NAMALWA (cell line): ENCODE measurements at regions not wholly inside any gene's neighbourhood (a gene's known extent, or its start where the extent isn't known, plus 50 kb on each side); places are given as distances from the start of the nearest gene placed in this dataset.

Source experiments
- DNase-seq: peaks from one replicate; pipeline ENCODE4 v3.0.0-alpha.2; 2015; ENCODE audit warnings: low spot score

DNA sequence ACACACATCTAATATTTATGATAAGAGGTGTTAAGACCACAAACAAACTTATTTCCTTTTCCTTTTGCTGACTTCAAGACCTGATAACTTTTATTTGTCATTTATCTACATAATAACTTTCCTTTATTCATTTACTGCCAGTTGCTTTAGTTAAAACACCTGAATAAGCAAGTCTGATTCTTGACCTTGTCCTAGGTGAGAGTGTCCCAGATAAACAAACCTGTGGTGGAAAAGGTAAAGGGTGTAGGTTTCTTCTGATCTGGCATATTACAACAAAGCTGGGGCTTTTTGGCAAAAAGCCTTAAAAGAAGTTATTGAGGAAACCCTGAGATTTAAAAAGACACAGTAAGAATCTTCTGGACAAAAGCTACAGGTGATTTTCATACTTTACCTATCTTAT lies 191.5 kb downstream of the ZBBX start:
- no peak for DNase-seq

GRCh38 chr3:167187221-167187620 lies 192.9 kb downstream of the ZBBX start:
- no peak for DNase-seq

GRCh38 chr3:167184511-167184910 lies 195.6 kb downstream of the ZBBX start:
- DNase-seq = no peak

- no peak for DNase-seq
Measured at GRCh38 chr3:167172377-167172776, 207.7 kb downstream of the ZBBX start.

- no peak for DNase-seq
Measured at GRCh38 chr3:167167491-167167890, 212.6 kb downstream of the ZBBX start.

GRCh38 chr3:167166594-167167253 lies 213.4 kb downstream of the ZBBX start:
- no peak for DNase-seq

DNA sequence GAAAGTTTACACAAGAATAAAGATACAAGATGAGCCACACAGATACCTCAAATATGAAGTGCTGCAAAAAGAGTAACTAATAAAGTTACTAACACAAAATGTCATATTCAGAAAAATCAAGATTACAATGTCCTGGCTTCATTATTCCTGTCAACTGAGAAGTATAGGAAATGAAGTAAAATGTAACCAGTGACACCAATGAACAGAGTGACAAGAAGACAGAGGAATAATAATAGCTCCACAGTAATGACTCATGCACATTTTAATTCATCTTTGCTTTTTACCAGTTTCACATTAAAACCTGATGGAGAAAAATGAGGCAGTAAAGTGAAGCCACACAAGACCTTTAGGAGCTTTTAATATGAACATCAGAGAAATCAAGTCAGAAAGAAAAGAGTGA lies 214.1 kb downstream of the ZBBX start:
- DNase-seq = no peak

GRCh38 chr3:167163580-167163979 lies 216.5 kb downstream of the ZBBX start:
- DNase-seq = no peak

DNA sequence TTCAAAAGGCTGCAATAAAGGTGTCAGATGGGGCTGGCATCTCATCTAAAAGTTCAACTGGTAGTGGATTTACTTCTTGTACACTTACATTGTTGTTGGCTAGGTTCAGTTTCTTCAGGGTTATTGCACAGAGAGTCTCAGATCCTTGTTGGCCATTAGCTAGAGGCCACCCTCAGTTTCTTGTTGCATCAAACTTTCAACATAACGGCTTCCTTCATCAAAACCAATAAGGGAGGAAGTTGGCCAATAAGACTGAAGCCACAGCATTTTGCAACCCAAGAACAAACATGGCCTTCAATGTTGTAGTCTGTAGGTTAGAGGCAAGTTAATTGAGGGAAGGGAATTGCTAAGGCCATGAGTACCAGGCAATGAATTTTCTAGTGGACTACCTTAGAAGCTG lies 218.0 kb downstream of the ZBBX start:
- DNase-seq = no peak

GRCh38 chr3:167160781-167161180 lies 219.3 kb downstream of the ZBBX start:
- DNase-seq = no peak

- no peak for DNase-seq
Measured at GRCh38 chr3:167151636-167152035, 228.5 kb downstream of the ZBBX start.

DNA sequence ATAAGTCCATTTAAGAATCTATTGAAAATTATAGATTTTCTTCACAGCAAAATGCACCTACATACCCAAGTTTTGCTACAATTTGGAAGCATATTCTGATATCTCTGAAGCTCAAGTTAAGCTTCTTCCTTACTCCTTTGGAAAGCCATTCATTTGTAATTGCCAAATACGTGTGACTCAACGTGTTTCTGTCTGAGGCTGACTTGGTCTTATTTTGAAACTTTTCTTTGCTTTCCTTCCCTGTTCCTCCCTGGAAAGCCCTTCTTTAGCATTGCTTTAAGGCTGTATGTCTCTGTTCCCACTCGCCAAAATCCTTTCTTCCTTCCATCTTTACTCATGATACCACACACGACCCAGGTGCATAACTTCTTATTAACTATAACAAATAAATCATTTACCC lies 232.0 kb downstream of the ZBBX start:
- DNase-seq = no peak

GRCh38 chr3:167146911-167147310 lies 233.2 kb downstream of the ZBBX start:
- DNase-seq = no peak

GRCh38 chr3:167125612-167126407 lies 254.3 kb downstream of the ZBBX start:
- DNase-seq = no peak

- DNase-seq = no peak
Measured at GRCh38 chr3:167120828-167121227, 259.3 kb downstream of the ZBBX start.

GRCh38 chr3:167116120-167116922 lies 263.8 kb downstream of the ZBBX start:
- DNase-seq = no peak

DNA sequence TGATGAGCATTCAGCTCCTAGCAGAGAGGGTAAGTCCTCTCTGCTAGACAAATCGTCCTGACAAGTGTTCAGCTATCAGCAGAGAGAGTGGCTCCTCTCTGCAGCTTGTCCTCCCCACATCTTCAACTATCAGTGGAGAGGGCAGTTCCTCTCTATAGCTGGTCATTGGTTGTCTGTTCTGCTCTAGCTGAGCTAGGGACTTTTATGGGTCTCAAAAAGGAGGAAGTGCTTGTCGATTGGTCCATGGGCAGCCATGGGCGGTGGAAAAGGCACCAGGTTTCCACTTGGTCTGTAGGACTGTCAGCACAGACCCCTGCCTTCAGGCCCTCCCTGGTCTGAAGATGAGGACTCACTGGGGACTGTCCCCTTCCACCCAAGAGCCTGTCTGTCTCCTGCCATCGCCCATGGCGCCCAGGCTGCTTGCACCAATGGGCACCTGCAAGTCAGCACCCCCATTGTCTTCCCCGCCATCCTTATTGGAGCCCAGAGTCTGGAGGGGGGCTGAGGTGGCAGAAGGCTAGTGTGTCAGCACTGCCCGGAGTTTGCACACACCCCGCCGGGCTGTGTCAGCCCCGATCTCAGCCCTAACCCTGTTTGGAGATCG lies 264.7 kb downstream of the ZBBX start:
- DNase-seq = no peak

DNA sequence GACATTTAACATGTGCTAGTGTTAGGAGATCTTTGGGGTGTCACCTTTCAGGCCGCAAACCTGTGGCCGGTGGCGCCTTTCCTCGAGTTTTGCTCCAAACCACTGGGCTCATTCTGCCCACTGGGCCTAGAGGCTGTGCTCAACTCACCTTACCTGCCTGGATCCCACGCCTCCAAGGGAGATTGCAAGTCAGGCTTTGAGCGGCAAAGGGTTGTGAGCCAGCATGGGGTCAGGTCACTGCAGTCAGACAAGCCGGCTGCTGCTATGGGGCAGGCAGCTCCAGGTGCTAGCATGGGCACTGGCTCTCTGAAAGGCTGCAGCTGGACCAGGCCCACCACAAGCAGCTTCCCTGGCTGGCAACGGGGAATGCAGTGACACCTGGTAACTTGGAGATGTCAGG lies 265.5 kb downstream of the ZBBX start:
- DNase-seq = no peak

- DNase-seq = no peak
Measured at GRCh38 chr3:167113035-167113830, 266.9 kb downstream of the ZBBX start.

DNA sequence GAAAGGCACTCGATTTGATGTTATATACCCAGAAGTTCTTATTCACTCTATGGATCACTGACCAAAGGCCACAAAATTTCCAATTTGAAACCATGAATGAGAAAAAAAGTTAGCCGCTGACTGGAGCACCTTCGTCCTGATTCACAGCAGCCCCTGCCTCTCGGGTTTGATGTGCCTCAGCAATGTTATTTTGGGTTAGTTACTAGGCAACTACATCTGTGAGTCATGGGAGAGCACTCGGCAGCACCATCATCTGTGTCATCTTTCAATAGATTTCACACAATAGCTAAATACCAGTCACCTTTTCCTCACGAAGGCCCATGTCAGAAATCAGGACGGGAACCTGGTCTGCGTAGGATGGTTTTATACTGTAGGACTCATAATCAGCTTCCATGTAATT lies 269.2 kb downstream of the ZBBX start:
- no peak for DNase-seq

GRCh38 chr3:167109746-167110145 lies 270.4 kb downstream of the ZBBX start:
- no peak for DNase-seq

DNA sequence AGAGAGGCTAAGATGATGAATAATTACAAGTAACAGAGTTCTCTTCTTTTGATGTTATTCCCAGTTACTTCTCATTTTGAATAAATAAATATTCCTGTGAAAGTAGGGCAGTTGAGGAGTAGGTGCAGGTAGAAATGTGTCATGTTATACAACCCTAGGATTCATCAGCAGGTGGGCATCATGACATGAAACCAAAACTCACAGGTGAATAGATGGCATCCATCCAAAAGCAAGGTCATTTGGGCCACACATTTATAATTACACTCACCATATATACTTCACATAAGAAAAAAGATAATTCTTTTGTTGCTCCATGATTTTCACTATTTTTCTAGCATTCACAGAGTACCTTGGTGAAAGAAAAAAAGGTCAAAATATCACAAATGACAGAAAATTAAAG lies 273.6 kb downstream of the ZBBX start:
- no peak for DNase-seq
